Peyer's patch (tissue), 4 donors: ENCODE measurements at regions not wholly inside any gene's neighbourhood (a gene's known extent, or its start where the extent isn't known, plus 50 kb on each side); places are given as distances from the start of the nearest gene placed in this dataset.

ENCODE experiments used
- DNase-seq, 3 donors: peaks; one replicate each; pipeline ENCODE4 v3.0.0-alpha.2; 2017 to 2019
- H3K27ac ChIP-seq, 4 donors: fragments of 200-600 bp; sonication (generic); one replicate each; pipeline ENCODE4 v1.5.1; 2016 to 2019
- H3K27me3 ChIP-seq, 2 donors: fragments of 200-600 bp; sonication (generic); one replicate each; pipeline ENCODE4 v1.5.1; 2019
- H3K36me3 ChIP-seq, 3 donors: fragments of 200-600 bp; sonication (generic); one replicate each; pipeline ENCODE4 v1.5.1; 2016 to 2019
- H3K4me1 ChIP-seq, 4 donors: fragments of 200-600 bp; sonication (generic); one replicate each; pipeline ENCODE4 v1.5.1; 2016 to 2019
- H3K4me3 ChIP-seq, 4 donors: fragments of 200-600 bp; sonication (generic); 1 replicate in 3 of 4; 2 replicates in 1 of 4; pipeline ENCODE4 v1.5.1; 2016 to 2019; ENCODE audit warnings: mild to moderate bottlenecking in 1 of 4
- H3K9me3 ChIP-seq, 4 donors: fragments of 200-600 bp; sonication (generic); one replicate each; pipeline ENCODE4 v1.5.1; 2016 to 2019; ENCODE audit warnings: mild to moderate bottlenecking in 1 of 4
- POLR2A ChIP-seq, 2 donors: fragments of 450-650 bp; IDR thresholded peaks; one replicate each; pipeline ENCODE4 v1.5.1; 2017; ENCODE audit warnings: antibody characterized with exemption in 2 of 2, mild to moderate bottlenecking in 2 of 2, moderate library complexity in 2 of 2
- TF ChIP-seq, protein P1 (sequence below), 6 experiments: fragments of 450-650 bp in 4 of 6; fragments of 200-600 bp in 2 of 6; sonication (generic) in 1 of 6; IDR thresholded peaks; one replicate each; pipeline ENCODE4 v1.5.1; 2017 to 2019; ENCODE audit warnings: antibody characterized with exemption in 6 of 6, mild to moderate bottlenecking in 3 of 6, moderate library complexity in 1 of 6

DNA sequence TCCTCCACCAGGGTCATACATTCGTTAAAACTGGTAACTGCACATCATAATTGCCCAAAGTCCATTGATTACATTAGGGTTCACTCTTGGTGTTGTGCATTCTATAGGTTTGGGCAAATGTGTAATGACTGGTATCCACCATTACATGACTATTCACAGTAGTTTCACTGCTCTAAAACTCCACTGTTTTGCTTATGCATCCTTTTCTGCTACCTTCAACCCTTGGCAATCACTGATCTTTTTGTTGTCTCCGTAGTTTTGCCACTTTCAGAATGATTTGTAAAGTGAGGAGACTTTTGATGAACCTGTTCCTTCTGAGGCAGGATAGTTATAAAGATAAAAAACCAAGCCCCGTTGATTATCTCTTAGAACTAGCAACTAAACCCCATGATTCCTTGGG is 187.3 kb upstream of the MCHR2 start:
- no peak for TF ChIP-seq POLR2A (IDR thresholded peaks at IDR 0.05)
- TF ChIP-seq, protein P1, sequence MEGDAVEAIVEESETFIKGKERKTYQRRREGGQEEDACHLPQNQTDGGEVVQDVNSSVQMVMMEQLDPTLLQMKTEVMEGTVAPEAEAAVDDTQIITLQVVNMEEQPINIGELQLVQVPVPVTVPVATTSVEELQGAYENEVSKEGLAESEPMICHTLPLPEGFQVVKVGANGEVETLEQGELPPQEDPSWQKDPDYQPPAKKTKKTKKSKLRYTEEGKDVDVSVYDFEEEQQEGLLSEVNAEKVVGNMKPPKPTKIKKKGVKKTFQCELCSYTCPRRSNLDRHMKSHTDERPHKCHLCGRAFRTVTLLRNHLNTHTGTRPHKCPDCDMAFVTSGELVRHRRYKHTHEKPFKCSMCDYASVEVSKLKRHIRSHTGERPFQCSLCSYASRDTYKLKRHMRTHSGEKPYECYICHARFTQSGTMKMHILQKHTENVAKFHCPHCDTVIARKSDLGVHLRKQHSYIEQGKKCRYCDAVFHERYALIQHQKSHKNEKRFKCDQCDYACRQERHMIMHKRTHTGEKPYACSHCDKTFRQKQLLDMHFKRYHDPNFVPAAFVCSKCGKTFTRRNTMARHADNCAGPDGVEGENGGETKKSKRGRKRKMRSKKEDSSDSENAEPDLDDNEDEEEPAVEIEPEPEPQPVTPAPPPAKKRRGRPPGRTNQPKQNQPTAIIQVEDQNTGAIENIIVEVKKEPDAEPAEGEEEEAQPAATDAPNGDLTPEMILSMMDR (IDR thresholded peaks at IDR 0.05) = no peak
- DNase-seq = no peak
- no peak overlapping the region for H3K27ac ChIP-seq
- no peak overlapping the region for H3K4me3 ChIP-seq
- no peaks in the 10 kb centered on the region for H3K9me3 ChIP-seq
- H3K36me3 ChIP-seq = no peaks in the 10 kb centered on the region
- no peaks in the 10 kb centered on the region for H3K27me3 ChIP-seq
- H3K4me1 ChIP-seq = no peaks in the 10 kb centered on the region

DNA sequence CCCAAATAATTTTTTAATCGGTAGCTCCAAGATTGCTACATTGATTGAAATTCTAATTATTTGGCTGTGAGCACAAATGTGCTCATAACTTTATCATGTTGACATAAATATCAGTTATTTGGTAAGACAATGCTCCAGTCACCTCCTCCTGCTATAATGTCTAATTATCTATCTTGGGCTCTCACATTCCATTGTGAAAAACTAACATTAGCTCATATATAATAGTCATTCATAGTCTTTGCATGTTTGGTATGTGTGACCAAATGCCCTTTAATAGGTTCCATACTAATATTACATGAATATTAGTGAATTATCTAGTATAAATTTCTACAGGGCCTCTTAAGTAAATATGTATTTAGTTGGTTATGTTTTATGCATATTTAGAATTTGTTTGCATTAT is 185.6 kb upstream of the MCHR2 start:
- Histone ChIP-seq H3K4me3 (no peak overlapping the region), H3K36me3 (no peaks in the 10 kb centered on the region), H3K27me3 (no peaks in the 10 kb centered on the region), H3K4me1 (no peaks in the 10 kb centered on the region), H3K9me3 (no peaks in the 10 kb centered on the region), H3K27ac (no peak overlapping the region)
- no peak for TF ChIP-seq POLR2A (IDR thresholded peaks at IDR 0.05)
- TF ChIP-seq, protein P1 (IDR thresholded peaks at IDR 0.05) = no peak
- no peak for DNase-seq

DNA sequence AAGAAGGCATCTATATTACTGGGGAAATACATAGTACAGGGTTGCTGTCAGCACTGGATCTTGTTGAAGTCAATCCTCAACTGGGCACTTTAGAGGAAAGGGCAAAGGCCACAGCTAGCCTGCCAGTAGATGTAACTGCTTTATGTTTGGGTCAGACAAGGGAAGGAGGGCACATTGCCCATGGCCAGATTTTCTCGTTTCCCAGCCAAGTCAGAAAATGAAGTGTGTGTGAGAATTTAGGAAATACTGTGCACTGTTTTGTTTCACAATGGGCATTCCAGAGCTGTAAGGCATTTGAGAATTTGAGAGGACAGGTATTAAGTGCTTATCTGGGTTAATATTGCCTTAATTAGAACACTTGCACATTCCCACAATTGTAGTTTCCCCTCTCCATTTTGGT is 183.9 kb upstream of the MCHR2 start:
- TF ChIP-seq, protein P1 (IDR thresholded peaks at IDR 0.05) = no peak
- no peak for TF ChIP-seq POLR2A (IDR thresholded peaks at IDR 0.05)
- H3K27ac ChIP-seq = no peak overlapping the region
- DNase-seq = no peak

DNA sequence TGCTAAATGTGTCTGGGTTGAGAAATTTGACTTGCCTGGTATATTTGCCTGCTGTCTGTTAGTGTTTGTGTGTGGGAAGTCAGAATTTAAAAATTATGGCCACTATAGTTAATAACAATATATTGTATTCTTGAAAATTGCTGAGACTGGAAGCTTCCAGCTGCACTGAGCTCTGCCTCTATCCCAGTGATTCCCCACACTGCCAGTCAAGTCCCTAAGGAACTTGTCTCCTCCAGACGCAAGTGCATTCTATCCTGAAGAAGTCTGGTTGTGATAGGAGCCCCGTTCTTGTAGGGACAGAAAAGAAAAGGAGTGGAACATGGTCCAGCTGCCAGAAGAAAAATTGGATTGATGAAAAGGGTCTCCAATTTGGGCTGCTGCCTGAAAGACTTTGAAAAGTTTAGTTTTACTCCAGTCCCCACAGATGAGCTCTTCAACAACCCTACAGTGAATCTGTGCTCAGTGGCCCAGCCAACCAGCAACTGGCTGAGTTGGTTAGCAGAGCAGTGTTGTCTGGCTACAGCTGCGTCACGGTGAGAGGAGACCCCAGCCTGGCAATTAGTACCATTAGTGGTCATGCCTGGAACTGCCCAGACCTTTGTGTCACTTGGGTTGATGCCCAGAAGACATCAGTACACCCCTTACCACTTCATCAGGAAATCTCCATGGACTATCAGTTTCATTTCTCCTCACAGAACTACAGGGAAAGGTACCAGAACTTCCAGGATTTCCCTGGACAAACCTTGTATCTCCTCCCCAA is 183.1 kb upstream of the MCHR2 start:
- H3K9me3 ChIP-seq = no peaks in the 10 kb centered on the region
- H3K36me3 ChIP-seq = no peaks in the 10 kb centered on the region
- H3K27me3 ChIP-seq = no peaks in the 10 kb centered on the region
- TF ChIP-seq, protein P1 (IDR thresholded peaks at IDR 0.05) = no peak
- no peak for TF ChIP-seq POLR2A (IDR thresholded peaks at IDR 0.05)
- no peaks in the 10 kb centered on the region for H3K4me1 ChIP-seq
- DNase-seq = no peak
- no peak overlapping the region for H3K4me3 ChIP-seq
- H3K27ac ChIP-seq = no peak overlapping the region

More for the DNA sequence above, 183.9 kb upstream of the MCHR2 start:
- no peak overlapping the region for H3K4me3 ChIP-seq
- no peaks in the 10 kb centered on the region for H3K36me3 ChIP-seq
- H3K4me1 ChIP-seq = no peaks in the 10 kb centered on the region
- H3K9me3 ChIP-seq = no peaks in the 10 kb centered on the region
- no peaks in the 10 kb centered on the region for H3K27me3 ChIP-seq

DNA sequence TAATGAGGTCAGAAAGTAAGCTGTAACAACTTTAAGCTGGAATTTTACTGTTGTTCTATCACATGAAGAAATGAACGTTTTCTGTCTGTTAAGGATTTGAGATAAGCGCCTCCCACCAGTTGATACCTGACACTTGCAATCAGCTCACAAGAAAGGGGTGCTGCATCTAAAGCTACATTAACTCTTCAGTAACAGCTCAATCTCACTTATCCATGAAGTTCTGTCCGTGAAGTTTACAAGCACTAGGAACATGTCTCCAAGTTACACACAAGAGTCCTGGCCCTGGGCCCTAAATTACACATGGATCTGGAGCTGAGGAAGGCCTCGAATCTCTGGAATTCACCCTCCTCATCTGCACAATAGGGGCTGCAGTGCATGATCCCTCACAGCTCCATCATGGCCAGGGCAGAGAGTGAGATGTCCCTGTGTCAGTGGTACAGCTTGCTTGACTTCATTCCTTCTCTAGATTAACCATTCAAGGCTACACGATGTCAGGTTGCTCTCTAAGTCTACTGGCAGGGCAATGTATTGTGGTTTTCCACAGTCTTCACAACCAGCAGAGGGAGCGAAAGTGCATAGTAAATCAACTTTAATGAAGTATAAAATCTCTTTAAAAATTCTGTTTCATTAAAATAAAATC is 182.4 kb upstream of the MCHR2 start:
- Histone ChIP-seq H3K27me3 (no peaks in the 10 kb centered on the region), H3K9me3 (no peaks in the 10 kb centered on the region), H3K4me3 (no peak overlapping the region), H3K4me1 (no peaks in the 10 kb centered on the region), H3K27ac (no peak overlapping the region), H3K36me3 (no peaks in the 10 kb centered on the region)
- no peak for DNase-seq
- no peak for TF ChIP-seq POLR2A (IDR thresholded peaks at IDR 0.05)

DNA sequence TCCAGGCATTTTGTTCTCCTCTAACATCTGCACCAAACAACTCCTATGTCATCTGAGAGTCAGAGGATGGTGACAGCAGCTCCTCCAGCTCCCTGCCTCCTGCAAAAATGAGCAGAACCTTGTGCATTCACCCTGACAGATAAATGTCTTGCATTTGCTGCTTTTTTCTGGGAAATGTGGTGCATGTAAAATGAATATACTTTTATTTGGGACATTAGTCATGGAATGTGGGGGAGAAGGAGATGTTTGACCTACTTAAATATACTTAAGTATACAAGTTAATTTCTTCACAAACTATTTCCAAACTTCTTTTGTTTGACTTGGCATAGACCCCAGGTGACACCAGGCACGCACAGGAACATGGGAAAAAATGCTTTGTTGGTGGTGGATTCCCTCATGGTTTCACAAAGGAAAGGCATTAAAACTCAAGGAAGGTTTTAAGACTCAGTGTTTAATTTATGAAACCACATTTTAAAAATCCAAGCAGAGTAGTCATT is 181.8 kb upstream of the MCHR2 start:
- Histone ChIP-seq H3K27me3 (no peaks in the 10 kb centered on the region), H3K27ac (no peak overlapping the region), H3K4me1 (no peaks in the 10 kb centered on the region), H3K36me3 (no peaks in the 10 kb centered on the region), H3K4me3 (no peak overlapping the region), H3K9me3 (no peaks in the 10 kb centered on the region)
- no peak for TF ChIP-seq POLR2A (IDR thresholded peaks at IDR 0.05)
- TF ChIP-seq, protein P1 (IDR thresholded peaks at IDR 0.05) = no peak
- DNase-seq = no peak
